GM12878 (cell line): ENCODE measurements at regions not wholly inside any gene's neighbourhood (a gene's known extent, or its start where the extent isn't known, plus 50 kb on each side); places are given as distances from the start of the nearest gene placed in this dataset.

Experiments used
- ATAC-seq: fragments of 200-7000 bp; cut with Tn5 transposase; 3 replicates; pipeline ENCODE4 v1.9.1; 2020; ENCODE audit warnings: mild to moderate bottlenecking, moderate library complexity
- BruUV-seq: library from RNA; stranded (reverse); fragments of 400-500 nt; replicated peaks from 2 replicates; lab custom pipeline; 2021; lab: Mats Ljungman, UMichigan
- CTCF ChIA-PET: fragments of 300-600 bp; sonication (Branson Sonifier 250); formaldehyde crosslinking; extraction: SDS; loops from one replicate; lab custom pipeline; 2021; ENCODE audit warnings: inconsistent platforms; lab: Yijun Ruan, JAX
- POLR2A ChIA-PET: fragments of 350-600 bp; formaldehyde crosslinking; extraction: SDS; loops from one replicate; lab custom pipeline; 2021; ENCODE audit warnings: inconsistent platforms; lab: Charles Lee
- RAD21 ChIA-PET: fragments of 300-600 bp; sonication (Branson Sonifier 250); formaldehyde crosslinking; loops from one replicate; lab custom pipeline; 2023; ENCODE audit warnings: antibody characterized with exemption; ENCODE audit not compliant: unreplicated experiment; lab: Charles Lee
- SMC1A ChIA-PET: fragments of 300-600 bp; sonication (Branson Sonifier 250); formaldehyde crosslinking; loops from one replicate; lab custom pipeline; 2023; ENCODE audit not compliant: unreplicated experiment, uncharacterized antibody; lab: Charles Lee
- DNase-seq: peaks from one replicate; pipeline ENCODE4 v3.0.0-alpha.2; 2011; ENCODE audit warnings: low read depth, low spot score
- FAIRE-seq: peaks from 3 replicates; lab custom pipeline; 2011; peaks lifted over from hg19 to GRCh38; lab: Jason Lieb, UNC
- H2AFZ ChIP-seq: 2 replicates; pipeline ENCODE4 v1.6.0; 2011; ENCODE audit warnings: low read depth, low read length, control low read depth; ENCODE audit not compliant: control insufficient read depth
- H3K27ac ChIP-seq: 2 replicates; pipeline ENCODE4 v1.5.1; 2011; ENCODE audit warnings: control low read depth; ENCODE audit not compliant: control insufficient read depth, insufficient read depth
- H3K27me3 ChIP-seq, 2 experiments: replicated peaks in 1 of 2; 2 replicates each; pipeline versions ENCODE4 v1.6.0 to v1.6.1; 2011; ENCODE audit warnings: low read length in 1 of 2; ENCODE audit not compliant: control insufficient read depth in 2 of 2, insufficient read depth in 2 of 2
- H3K36me3 ChIP-seq, 2 experiments: 2 replicates each; pipeline ENCODE4 v1.5.1; 2011; ENCODE audit warnings: low read length in 1 of 2; ENCODE audit not compliant: control insufficient read depth in 2 of 2, insufficient read depth in 2 of 2
- H3K4me1 ChIP-seq: 2 replicates; pipeline ENCODE4 v1.6.1; 2011; ENCODE audit warnings: mild to moderate bottlenecking, low read length, moderate library complexity, mixed read lengths; ENCODE audit not compliant: control insufficient read depth, insufficient read depth
- H3K4me2 ChIP-seq: 2 replicates; pipeline ENCODE4 v1.6.0; 2011; ENCODE audit warnings: control low read depth; ENCODE audit not compliant: control insufficient read depth, insufficient read depth
- H3K4me3 ChIP-seq: fragments of 200-600 bp; sonication (generic); 2 replicates; pipeline ENCODE4 v1.5.1; 2016
- H3K79me2 ChIP-seq: 2 replicates; pipeline ENCODE4 v1.6.0; 2011; ENCODE audit warnings: low read length; ENCODE audit not compliant: control insufficient read depth, insufficient read depth
- H3K9ac ChIP-seq: 2 replicates; pipeline ENCODE4 v1.8.0; 2011; ENCODE audit warnings: low read length, control low read depth, mixed read lengths; ENCODE audit not compliant: control insufficient read depth, insufficient read depth
- H3K9me3 ChIP-seq: replicated peaks from 3 replicates; pipeline ENCODE4 v1.5.1; 2011; ENCODE audit warnings: mild to moderate bottlenecking, low read length; ENCODE audit not compliant: control insufficient read depth, insufficient read depth
- H4K20me1 ChIP-seq: 2 replicates; pipeline ENCODE4 v1.6.0; 2011; ENCODE audit not compliant: control insufficient read depth, insufficient read depth
- CHD2 ChIP-seq: IDR thresholded peaks from 2 replicates; pipeline ENCODE4 v1.6.1; 2011; ENCODE audit warnings: low read depth, low read length, improper control_type of control experiment, borderline replicate concordance
- ETV6 ChIP-seq, 2 experiments: fragments of 450-650 bp in 1 of 2; IDR thresholded peaks in 1 of 2; conservative IDR thresholded peaks in 1 of 2; 2 replicates each; pipeline ENCODE4 v1.6.1; 2014; ENCODE audit warnings: antibody characterized with exemption in 1 of 2, borderline replicate concordance in 1 of 2, low read depth in 1 of 2, mild to moderate bottlenecking in 1 of 2, moderate library complexity in 1 of 2
- EZH2 ChIP-seq: IDR thresholded peaks from 2 replicates; pipeline ENCODE4 v1.6.1; 2012; ENCODE audit warnings: low read depth, mild to moderate bottlenecking, control low read depth, inconsistent platforms, low read length, borderline replicate concordance; ENCODE audit not compliant: control insufficient read depth
- FOXM1 ChIP-seq: IDR thresholded peaks from 2 replicates; pipeline ENCODE4 v1.6.1; 2012; ENCODE audit warnings: low read depth, mild to moderate bottlenecking, inconsistent platforms, low read length, moderate library complexity
- IRF4 ChIP-seq: IDR thresholded peaks from 2 replicates; pipeline ENCODE4 v1.6.1; 2011; ENCODE audit warnings: low read depth, low read length
- KAT2A ChIP-seq: conservative IDR thresholded peaks from 2 replicates; pipeline ENCODE4 v1.6.1; 2011; ENCODE audit warnings: low read depth, low read length; ENCODE audit not compliant: control insufficient read depth
- MEF2B ChIP-seq: fragments of 450-650 bp; IDR thresholded peaks from 2 replicates; pipeline ENCODE4 v1.6.1; 2018; ENCODE audit warnings: mild to moderate bottlenecking, moderate library complexity; ENCODE audit not compliant: partially characterized antibody, poor library complexity, severe bottlenecking
- NFIC ChIP-seq: IDR thresholded peaks from 2 replicates; pipeline ENCODE4 v1.6.1; 2012; ENCODE audit warnings: low read depth, mild to moderate bottlenecking, inconsistent platforms, low read length, moderate library complexity
- NFYA ChIP-seq: IDR thresholded peaks from 2 replicates; pipeline ENCODE4 v1.6.1; 2011; ENCODE audit warnings: low read depth, mild to moderate bottlenecking, low read length, improper control_type of control experiment, borderline replicate concordance
- POLR2A ChIP-seq: IDR thresholded peaks from 2 replicates; pipeline ENCODE4 v1.6.1; 2011; ENCODE audit warnings: low read depth, mild to moderate bottlenecking, low read length
- POU2F2 ChIP-seq: IDR thresholded peaks from 3 replicates; pipeline ENCODE4 v1.6.1; 2011; ENCODE audit warnings: low read depth, mild to moderate bottlenecking, low read length, borderline replicate concordance
- RAD21 ChIP-seq: IDR thresholded peaks from 2 replicates; pipeline ENCODE4 v1.6.1; 2011; ENCODE audit warnings: mild to moderate bottlenecking, low read depth, low read length, moderate library complexity; ENCODE audit not compliant: insufficient read depth
- ZNF24 ChIP-seq: fragments of 450-650 bp; IDR thresholded peaks from 2 replicates; pipeline ENCODE4 v1.6.1; 2017; ENCODE audit warnings: antibody characterized with exemption, mild to moderate bottlenecking
- ZSCAN29 ChIP-seq: fragments of 450-650 bp; IDR thresholded peaks from 2 replicates; pipeline ENCODE4 v1.6.1; 2017; ENCODE audit warnings: mild to moderate bottlenecking, moderate library complexity
- ZZZ3 ChIP-seq: IDR thresholded peaks from 2 replicates; pipeline ENCODE4 v1.6.1; 2011; ENCODE audit warnings: low read depth; ENCODE audit not compliant: control insufficient read depth, insufficient read length
- WGBS: methylation state at CpG from one replicate; pipeline ENCODE4 v1.1.6; 2016; ENCODE audit warnings: low lambda C conversion rate; ENCODE audit not compliant: insufficient replicate concordance, insufficient coverage; ENCODE audit errors: missing lambda C conversion rate; 5-methylcytosine and 5-hydroxymethylcytosine counted together
- in situ Hi-C: fragments of 300-500 bp; cut with MboI; formaldehyde crosslinking; loops from 9 replicates; pipeline ENCODE4 v1.14.3; 2018; ENCODE audit warnings: mixed read lengths
- intact Hi-C: fragments of 100-400 bp; cut with micrococcal nuclease; formaldehyde crosslinking; loops from one replicate; pipeline ENCODE4 v1.14.2; 2022; ENCODE audit not compliant: unreplicated experiment
- TF ChIP-seq, protein P1 (sequence below): fragments of 450-650 bp; IDR thresholded peaks from 2 replicates; pipeline ENCODE4 v1.6.1; 2016; ENCODE audit warnings: mild to moderate bottlenecking, moderate library complexity, borderline replicate concordance

DNA sequence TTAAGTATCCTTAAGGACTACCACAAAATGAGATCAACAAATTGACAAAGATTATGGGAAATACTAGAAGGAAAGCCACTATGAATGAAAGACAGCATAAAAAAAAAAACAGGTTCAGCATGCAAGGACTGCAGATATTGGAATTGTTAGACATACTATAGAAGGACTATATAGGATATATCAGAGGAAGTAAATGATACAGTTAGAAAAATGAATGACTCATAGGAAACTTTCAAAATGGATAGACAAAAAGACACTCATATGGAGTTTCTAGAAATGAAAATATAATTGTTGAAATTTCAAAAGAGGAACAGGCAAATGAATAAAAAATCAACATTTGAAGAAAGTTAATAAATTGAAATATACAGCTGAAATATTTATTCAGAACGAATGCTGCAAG lies 180.6 kb downstream of the PLK2 start:
- H3K9ac ChIP-seq, result no peak overlapping the region
- H3K9me3 ChIP-seq, result no peaks in the 10 kb centered on the region
- H4K20me1 ChIP-seq, result no peaks in the 10 kb centered on the region
- no peak for FAIRE-seq
- H3K4me2 ChIP-seq, result no peak overlapping the region
- no peaks in the 10 kb centered on the region for H3K4me1 ChIP-seq
- no peak for ATAC-seq
- ChIA-PET CTCF (no interaction called here), POLR2A (no interaction called here), SMC1A (no interaction called here), RAD21 (no interaction called here)
- in situ Hi-C loops, result no loop called here
- WGBS, result 28% methylated on average over 1 of the region's 1 CpG
- no peak overlapping the region for H3K27ac ChIP-seq
- BruUV-seq, result no TSS peak
- no peak for TF ChIP-seq FOXM1
- no peak for TF ChIP-seq NFIC
- TF ChIP-seq RAD21, result no peak
- TF ChIP-seq CHD2, result no peak
- TF ChIP-seq POLR2A, result no peak
- no peaks in the 10 kb centered on the region for H3K79me2 ChIP-seq
- no peak overlapping the region for H3K4me3 ChIP-seq
- H2AFZ ChIP-seq, result no peak overlapping the region
- intact Hi-C loops, result no loop called here
- no peaks in the 10 kb centered on the region for H3K27me3 ChIP-seq
- no peaks in the 10 kb centered on the region for H3K36me3 ChIP-seq
- no peak for DNase-seq

GRCh38 chr5:58276431-58276830 lies 183.5 kb downstream of the PLK2 start:
- RAD21 ChIA-PET, result no interaction called here
- TF ChIP-seq POU2F2, result no peak
- TF ChIP-seq ZNF24, result no peak
- TF ChIP-seq ETV6 (conservative IDR thresholded peaks at IDR 0.05 in 1 of 2, IDR thresholded peaks at IDR 0.05 in 1 of 2; ENCODE audit: borderline replicate concordance in 1 of 2, low read depth in 1 of 2), result no peak
- no peak for TF ChIP-seq ZSCAN29
- no peak for TF ChIP-seq EZH2
- no peak for TF ChIP-seq NFYA
- TF ChIP-seq, protein P1, sequence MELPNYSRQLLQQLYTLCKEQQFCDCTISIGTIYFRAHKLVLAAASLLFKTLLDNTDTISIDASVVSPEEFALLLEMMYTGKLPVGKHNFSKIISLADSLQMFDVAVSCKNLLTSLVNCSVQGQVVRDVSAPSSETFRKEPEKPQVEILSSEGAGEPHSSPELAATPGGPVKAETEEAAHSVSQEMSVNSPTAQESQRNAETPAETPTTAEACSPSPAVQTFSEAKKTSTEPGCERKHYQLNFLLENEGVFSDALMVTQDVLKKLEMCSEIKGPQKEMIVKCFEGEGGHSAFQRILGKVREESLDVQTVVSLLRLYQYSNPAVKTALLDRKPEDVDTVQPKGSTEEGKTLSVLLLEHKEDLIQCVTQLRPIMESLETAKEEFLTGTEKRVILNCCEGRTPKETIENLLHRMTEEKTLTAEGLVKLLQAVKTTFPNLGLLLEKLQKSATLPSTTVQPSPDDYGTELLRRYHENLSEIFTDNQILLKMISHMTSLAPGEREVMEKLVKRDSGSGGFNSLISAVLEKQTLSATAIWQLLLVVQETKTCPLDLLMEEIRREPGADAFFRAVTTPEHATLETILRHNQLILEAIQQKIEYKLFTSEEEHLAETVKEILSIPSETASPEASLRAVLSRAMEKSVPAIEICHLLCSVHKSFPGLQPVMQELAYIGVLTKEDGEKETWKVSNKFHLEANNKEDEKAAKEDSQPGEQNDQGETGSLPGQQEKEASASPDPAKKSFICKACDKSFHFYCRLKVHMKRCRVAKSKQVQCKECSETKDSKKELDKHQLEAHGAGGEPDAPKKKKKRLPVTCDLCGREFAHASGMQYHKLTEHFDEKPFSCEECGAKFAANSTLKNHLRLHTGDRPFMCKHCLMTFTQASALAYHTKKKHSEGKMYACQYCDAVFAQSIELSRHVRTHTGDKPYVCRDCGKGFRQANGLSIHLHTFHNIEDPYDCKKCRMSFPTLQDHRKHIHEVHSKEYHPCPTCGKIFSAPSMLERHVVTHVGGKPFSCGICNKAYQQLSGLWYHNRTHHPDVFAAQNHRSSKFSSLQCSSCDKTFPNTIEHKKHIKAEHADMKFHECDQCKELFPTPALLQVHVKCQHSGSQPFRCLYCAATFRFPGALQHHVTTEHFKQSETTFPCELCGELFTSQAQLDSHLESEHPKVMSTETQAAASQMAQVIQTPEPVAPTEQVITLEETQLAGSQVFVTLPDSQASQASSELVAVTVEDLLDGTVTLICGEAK, result no peak
- no peak for TF ChIP-seq IRF4
- TF ChIP-seq KAT2A, result no peak
- no peak for TF ChIP-seq ZZZ3
- no peak for TF ChIP-seq MEF2B

More at GRCh38 chr5:58276431-58276830, 183.5 kb downstream of the PLK2 start:
- no peaks in the 10 kb centered on the region for H3K9me3 ChIP-seq
- H3K36me3 ChIP-seq, result no peaks in the 10 kb centered on the region
- no peaks in the 10 kb centered on the region for H3K4me1 ChIP-seq
- H3K4me3 ChIP-seq, result no peak overlapping the region
- no peaks in the 10 kb centered on the region for H3K79me2 ChIP-seq
- no peak for DNase-seq
- no peak overlapping the region for H3K4me2 ChIP-seq
- POLR2A ChIA-PET, result no interaction called here
- H2AFZ ChIP-seq, result no peak overlapping the region
- in situ Hi-C loops, result no loop called here
- WGBS, result 61% methylated on average over 3 of the region's 3 CpGs
- BruUV-seq, result no TSS peak
- CTCF ChIA-PET, result no interaction called here
- H3K9ac ChIP-seq, result no peak overlapping the region
- no peak for FAIRE-seq
- no peaks in the 10 kb centered on the region for H4K20me1 ChIP-seq
- no peak for ATAC-seq
- SMC1A ChIA-PET, result interaction anchor here (0.8 kb wide), 1 partner anchor 534 kb away, joined by 3 read pairs; no protein-coding TSS in a partner anchor
- H3K27me3 ChIP-seq, result no peaks in the 10 kb centered on the region
- intact Hi-C loops, result no loop called here
- H3K27ac ChIP-seq, result no peak overlapping the region
